ENCODE measurements at regions not wholly inside any gene's neighbourhood (a gene's known extent, or its start where the extent isn't known, plus 50 kb on each side); places are given as distances from the start of the nearest gene placed in this dataset.
"Not testable (repeated sequence)": the region's sequence is repeated elsewhere in the genome, so short reads cannot be mapped to it uniquely, and the experiment has no call there.

DNA sequence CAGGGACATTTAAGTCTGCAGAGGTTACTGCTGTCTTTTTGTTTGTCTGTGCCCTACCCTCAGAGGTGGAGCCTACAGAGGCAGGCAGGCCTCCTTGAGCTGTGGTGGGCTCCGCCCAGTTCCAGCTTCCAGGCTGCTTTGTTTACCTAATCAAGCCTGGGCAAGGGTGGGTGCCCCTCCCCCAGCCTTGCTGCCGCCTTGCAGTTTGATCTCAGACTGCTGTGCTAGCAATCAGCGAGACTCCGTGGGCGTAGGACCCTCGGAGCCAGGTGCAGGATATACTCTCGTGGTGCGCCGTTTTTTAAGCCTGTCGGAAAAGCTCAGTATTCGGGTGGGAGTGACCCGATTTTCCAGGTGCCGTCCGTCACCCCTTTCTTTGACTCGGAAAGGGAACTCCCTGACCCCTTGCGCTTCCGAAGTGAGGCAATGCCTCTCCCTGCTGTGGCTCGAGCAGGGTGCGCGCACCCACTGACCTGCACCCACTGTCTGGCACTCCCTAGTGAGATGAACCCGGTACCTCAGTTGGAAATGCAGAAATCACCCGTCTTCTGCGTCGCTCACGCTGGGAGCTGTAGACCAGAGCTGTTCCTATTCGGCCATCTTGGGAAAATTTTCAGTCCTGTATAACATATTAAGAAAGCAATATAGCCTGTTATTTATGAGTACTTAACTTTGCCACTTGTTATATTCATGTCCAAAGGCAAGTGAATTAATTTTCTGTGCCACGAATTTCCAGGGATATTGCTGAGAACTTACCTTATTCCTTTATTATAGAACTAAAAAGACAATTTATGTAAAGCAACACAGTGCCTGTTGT, 485.1 kb upstream of the GRIN3A start:
- H3K27ac Mint-ChIP-seq; H3K4me1 Mint-ChIP-seq; ATAC-seq (ENCODE audit: low read depth); H3K9me3 Mint-ChIP-seq; H3K27me3 Mint-ChIP-seq; H3K4me3 Mint-ChIP-seq; H3K36me3 Mint-ChIP-seq; DNase-seq; POLR2A ChIA-PET: not testable (repeated sequence)

DNA sequence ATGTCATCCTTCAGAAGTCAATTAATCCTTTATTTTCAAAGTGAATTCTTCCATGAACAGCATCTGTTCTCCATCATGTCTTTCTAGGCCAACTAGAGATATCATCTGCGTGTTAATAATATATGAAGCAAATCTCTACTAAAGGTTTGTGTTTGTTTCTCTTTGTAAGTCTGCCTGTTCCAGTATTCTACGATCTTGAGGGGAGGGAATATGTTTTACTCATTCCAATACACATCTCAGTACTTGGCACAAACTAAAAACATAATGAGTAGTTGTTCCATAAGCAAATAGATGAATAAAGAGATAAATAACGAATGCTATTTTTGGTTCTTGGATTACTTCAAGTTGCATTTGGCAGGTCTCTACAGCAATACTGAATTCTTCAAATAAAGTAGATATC, 470.7 kb upstream of the GRIN3A start:
- no peak overlapping the region for H3K4me3 Mint-ChIP-seq
- POLR2A ChIA-PET = no interaction called here
- no peak overlapping the region for H3K27ac Mint-ChIP-seq
- H3K4me1 Mint-ChIP-seq = no peaks in the 10 kb centered on the region
- DNase-seq = no peak
- H3K36me3 Mint-ChIP-seq = no peaks in the 10 kb centered on the region
- no peaks in the 10 kb centered on the region for H3K27me3 Mint-ChIP-seq
- no peak for ATAC-seq (ENCODE audit: low read depth)
- H3K9me3 Mint-ChIP-seq = no peaks in the 10 kb centered on the region

DNA sequence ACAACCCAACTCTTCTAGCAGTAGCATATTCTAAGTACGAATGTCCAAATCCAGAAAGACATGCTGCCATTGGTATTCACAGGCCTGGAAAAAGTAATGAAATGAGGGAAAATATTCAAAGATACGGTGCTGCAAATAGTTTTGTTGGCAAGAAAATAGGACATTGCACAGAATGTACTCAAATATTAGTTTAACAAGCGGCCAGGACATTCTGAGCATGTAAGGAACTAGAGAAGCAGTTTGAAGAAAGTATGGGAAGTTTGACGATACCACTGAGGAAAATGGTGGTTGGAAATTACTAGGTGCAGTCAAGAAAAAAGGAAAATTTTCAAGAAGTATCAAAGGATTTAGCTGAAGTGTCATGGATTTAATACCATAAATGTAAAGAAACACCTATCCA, 468.0 kb upstream of the GRIN3A start:
- Mint-ChIP-seq H3K27ac (no peak overlapping the region), H3K4me3 (no peak overlapping the region), H3K4me1 (no peaks in the 10 kb centered on the region), H3K36me3 (no peaks in the 10 kb centered on the region), H3K27me3 (no peaks in the 10 kb centered on the region), H3K9me3 (no peaks in the 10 kb centered on the region)
- POLR2A ChIA-PET = no interaction called here
- DNase-seq = no peak
- no peak for ATAC-seq (ENCODE audit: low read depth)

DNA sequence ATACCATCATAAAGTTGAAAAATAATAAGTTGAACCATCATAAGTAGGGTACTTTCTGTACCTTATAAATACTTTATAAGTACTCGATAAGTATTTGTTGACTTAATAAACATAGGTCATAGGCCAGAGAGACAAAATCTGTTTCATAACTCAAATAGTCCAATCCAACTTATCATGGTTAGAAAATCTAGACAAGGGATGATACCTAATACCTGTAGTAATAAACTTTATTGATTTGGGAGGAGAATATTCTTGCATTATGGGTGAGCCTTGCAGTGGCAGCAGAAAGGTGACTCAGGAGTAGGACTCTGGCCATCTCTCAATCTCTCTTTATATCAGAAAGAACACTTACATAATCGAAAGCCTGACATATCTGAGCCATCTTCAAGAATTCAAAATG, 466.8 kb upstream of the GRIN3A start:
- H3K9me3 Mint-ChIP-seq = peaks cover 2% of the 10 kb centered on the region
- ATAC-seq (ENCODE audit: low read depth) (no peak), DNase-seq (no peak)
- no peak overlapping the region for H3K4me3 Mint-ChIP-seq
- H3K36me3 Mint-ChIP-seq = no peaks in the 10 kb centered on the region
- H3K27me3 Mint-ChIP-seq = no peaks in the 10 kb centered on the region
- H3K4me1 Mint-ChIP-seq = no peaks in the 10 kb centered on the region
- H3K27ac Mint-ChIP-seq = no peak overlapping the region
- POLR2A ChIA-PET = no interaction called here

DNA sequence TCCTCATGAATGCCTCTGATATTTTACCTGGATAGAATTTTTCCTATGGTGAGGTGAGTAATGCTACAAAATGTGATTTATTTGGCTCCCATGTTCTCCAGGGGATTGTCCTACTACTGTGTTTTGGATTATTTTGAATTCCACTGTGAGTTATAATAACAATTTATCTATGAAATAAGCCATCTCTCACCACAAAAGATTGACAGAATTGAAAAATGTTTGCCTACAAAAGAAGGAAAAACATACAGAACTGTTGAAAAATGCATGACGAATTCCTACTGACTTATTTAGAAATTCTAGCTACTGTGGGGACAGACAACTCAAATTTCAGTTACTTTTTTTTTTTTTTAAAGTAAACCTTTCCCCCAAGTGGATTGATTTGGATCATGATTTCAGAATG, 463.7 kb upstream of the GRIN3A start:
- ATAC-seq (ENCODE audit: low read depth) (no peak), DNase-seq (no peak)
- Mint-ChIP-seq H3K36me3 (no peaks in the 10 kb centered on the region), H3K9me3 (peaks cover 2% of the 10 kb centered on the region), H3K4me1 (no peaks in the 10 kb centered on the region), H3K27ac (no peak overlapping the region), H3K4me3 (no peak overlapping the region), H3K27me3 (no peaks in the 10 kb centered on the region)
- POLR2A ChIA-PET = no interaction called here

DNA sequence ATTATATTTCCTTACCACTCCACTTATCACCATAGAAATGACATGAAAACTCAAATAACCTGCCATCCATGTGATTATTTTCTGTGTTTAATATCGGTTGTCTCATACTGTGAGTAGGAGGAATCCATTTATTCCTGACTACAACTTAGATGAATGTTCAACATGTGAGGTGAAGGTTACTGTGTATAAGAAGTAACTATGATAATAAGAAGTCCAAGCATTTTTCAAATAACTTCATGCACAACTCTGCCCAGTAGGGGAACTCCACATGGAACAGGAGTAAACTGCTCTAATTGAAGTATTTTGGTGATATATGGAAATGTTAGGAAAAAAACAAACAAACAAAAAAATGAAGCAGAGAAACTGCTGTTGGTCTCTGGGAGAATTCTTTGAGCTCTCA, 447.5 kb upstream of the GRIN3A start:
- H3K9me3 Mint-ChIP-seq = peaks cover 3% of the 10 kb centered on the region
- H3K4me1 Mint-ChIP-seq = no peaks in the 10 kb centered on the region
- no peaks in the 10 kb centered on the region for H3K36me3 Mint-ChIP-seq
- H3K27me3 Mint-ChIP-seq = no peaks in the 10 kb centered on the region
- POLR2A ChIA-PET = no interaction called here
- no peak overlapping the region for H3K4me3 Mint-ChIP-seq
- ATAC-seq (ENCODE audit: low read depth) = no peak
- H3K27ac Mint-ChIP-seq = no peak overlapping the region
- DNase-seq = no peak

DNA sequence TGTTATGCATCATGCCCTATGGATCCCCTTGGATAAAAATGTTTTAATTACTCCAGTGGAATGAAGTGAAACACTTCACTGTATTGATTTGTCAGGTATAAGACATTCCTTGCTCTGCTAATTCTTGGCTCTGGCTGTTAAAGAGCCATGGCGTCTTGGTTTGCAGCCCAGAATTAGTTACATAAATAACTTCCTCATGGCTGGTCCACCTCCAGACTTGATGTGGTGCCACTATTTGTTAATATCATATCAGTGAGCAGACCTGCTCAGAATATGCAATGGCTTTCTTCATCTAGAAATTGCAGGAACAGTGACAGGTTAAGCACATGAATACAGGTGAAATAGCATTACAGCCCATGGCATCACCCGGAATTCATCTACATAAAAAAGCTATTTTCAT, 446.9 kb upstream of the GRIN3A start:
- H3K27ac Mint-ChIP-seq = no peak overlapping the region
- peaks cover 3% of the 10 kb centered on the region for H3K9me3 Mint-ChIP-seq
- no peaks in the 10 kb centered on the region for H3K27me3 Mint-ChIP-seq
- no peak for ATAC-seq (ENCODE audit: low read depth)
- DNase-seq = no peak
- H3K36me3 Mint-ChIP-seq = no peaks in the 10 kb centered on the region
- H3K4me3 Mint-ChIP-seq = no peak overlapping the region
- POLR2A ChIA-PET = no interaction called here
- H3K4me1 Mint-ChIP-seq = no peaks in the 10 kb centered on the region

DNA sequence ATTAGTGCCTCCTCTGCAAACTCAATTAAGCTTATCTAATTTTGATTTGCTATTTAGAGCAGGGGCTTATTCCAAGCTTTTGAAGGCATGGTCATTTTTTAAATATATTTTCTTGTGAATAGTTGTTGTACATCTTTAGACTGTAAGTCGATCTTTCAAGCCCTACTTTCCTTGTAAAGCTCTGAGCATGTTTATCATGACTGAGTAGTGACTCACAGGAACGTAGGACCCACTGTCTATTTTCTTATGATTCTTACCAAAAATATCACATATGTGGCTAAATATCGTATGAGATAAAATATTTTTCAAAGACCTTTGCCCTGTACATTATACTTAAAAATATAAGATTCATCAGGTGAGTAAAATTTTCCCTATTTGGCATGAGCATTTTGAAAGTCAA, 440.4 kb upstream of the GRIN3A start:
- Mint-ChIP-seq H3K4me3 (no peak overlapping the region), H3K27me3 (no peaks in the 10 kb centered on the region), H3K27ac (no peak overlapping the region), H3K36me3 (no peaks in the 10 kb centered on the region), H3K4me1 (no peaks in the 10 kb centered on the region), H3K9me3 (peaks cover 3% of the 10 kb centered on the region)
- ATAC-seq (ENCODE audit: low read depth) (no peak), DNase-seq (no peak)
- POLR2A ChIA-PET = no interaction called here

DNA sequence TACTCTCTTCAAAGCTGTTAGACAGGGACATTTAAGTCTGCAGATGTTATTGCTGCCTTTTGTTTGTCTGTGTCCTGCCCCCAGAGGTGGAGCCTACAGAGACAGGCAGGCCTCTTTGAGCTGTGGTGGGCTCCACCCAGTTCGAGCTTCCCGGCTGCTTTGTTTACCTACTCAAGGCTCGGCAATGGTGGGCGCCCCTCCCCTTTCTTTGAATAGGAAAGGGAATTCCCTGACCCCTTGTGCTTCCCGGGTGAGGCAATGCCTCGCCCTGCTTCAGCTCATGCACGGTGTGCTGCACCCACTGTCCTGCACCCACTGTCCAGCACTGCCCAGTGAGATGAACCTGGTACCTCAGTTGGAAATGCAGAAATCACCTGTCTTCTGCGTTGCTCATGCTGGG, 435.8 kb upstream of the GRIN3A start:
- H3K36me3 Mint-ChIP-seq; H3K9me3 Mint-ChIP-seq; H3K4me3 Mint-ChIP-seq; DNase-seq; H3K27me3 Mint-ChIP-seq; H3K27ac Mint-ChIP-seq; POLR2A ChIA-PET; ATAC-seq (ENCODE audit: low read depth); H3K4me1 Mint-ChIP-seq: not testable (repeated sequence)

DNA sequence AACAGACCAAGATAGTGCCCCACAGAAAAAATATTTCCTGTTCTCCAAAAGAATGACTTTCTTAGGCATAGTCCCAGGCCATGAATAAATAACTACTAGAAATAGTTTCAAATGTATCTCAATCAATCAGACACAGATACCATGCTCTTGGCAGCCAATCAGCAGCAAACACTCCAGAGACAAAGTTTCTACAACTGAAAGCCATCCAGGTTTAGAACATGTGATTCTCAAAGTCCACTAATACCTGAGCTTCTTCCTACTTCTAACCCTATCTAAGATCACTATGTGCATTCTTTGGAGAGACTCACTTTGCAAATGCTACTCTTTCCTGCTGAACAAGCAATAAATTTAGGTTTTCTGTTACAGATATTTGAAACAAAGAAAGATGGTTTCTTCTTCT, 425.8 kb upstream of the GRIN3A start:
- ATAC-seq (ENCODE audit: low read depth) (no peak), DNase-seq (no peak)
- peaks cover 3% of the 10 kb centered on the region for H3K9me3 Mint-ChIP-seq
- H3K27me3 Mint-ChIP-seq = no peaks in the 10 kb centered on the region
- H3K36me3 Mint-ChIP-seq = no peaks in the 10 kb centered on the region
- no peak overlapping the region for H3K27ac Mint-ChIP-seq
- POLR2A ChIA-PET = no interaction called here
- H3K4me1 Mint-ChIP-seq = no peaks in the 10 kb centered on the region
- no peak overlapping the region for H3K4me3 Mint-ChIP-seq

DNA sequence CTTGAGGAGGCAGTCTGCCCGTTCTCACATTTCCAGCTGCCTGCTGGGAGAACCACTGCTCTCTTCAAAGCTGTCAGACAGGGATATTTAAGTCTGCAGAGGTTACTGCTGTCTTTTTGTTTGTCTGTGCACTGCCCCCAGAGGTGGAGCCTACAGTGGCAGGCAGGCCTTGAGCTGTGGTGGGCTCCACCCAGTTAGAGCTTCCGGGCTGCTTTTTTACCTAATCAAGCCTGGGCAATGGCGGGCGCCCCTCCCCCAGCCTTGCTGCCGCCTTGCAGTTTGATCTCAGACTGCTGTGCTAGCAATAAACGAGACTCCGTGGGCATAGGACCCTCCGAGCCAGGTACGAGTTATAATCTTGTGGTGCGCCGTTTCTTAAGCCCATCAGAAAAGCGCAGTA, 414.6 kb upstream of the GRIN3A start:
- H3K36me3 Mint-ChIP-seq; H3K4me1 Mint-ChIP-seq; H3K27me3 Mint-ChIP-seq; H3K4me3 Mint-ChIP-seq; POLR2A ChIA-PET; DNase-seq; ATAC-seq (ENCODE audit: low read depth); H3K27ac Mint-ChIP-seq: not testable (repeated sequence)
- H3K9me3 Mint-ChIP-seq = peaks cover 10% of the 10 kb centered on the region

DNA sequence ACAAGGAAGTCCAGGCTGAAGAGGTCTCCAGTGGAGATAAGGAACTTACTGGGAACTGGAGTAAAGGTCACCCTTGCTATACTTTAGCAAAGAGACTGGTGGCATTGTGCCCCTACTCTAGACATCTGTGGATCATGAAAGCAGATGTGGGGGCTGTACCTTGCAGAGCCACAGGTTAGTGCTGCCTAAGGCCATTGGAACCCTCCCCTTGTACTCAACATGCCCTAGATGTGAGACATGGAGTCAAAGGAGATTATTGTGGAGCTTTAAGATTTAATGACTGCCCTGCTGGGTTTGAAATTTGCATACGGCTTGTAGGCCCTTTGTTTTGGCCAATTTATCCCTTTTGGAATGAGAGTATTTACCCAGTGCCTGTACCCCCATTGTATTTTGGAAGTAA, 397.3 kb upstream of the GRIN3A start:
- Mint-ChIP-seq H3K27me3 (no peaks in the 10 kb centered on the region), H3K9me3 (peaks cover 3% of the 10 kb centered on the region), H3K27ac (no peak overlapping the region), H3K4me3 (no peak overlapping the region), H3K36me3 (no peaks in the 10 kb centered on the region), H3K4me1 (no peaks in the 10 kb centered on the region)
- DNase-seq (no peak), ATAC-seq (ENCODE audit: low read depth) (no peak)
- POLR2A ChIA-PET = no interaction called here

DNA sequence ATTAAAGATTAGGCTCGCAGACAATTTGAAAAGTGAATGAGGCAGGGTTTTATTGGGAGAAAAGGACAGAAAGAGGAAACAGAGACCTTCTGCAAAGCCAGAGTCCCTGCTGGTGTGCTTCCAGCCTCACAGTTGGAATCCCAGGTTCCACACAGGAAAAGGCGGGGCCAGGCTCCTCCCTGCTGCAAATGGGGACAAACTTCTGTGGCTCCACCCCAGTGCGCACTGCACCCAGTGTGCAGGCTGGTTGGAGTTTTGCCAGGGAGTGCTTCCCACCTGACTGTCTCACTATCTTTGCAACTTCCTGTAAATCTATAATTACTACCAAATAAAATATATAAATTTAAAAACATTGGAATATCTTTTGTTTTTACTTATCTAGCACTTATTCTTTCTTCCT, 386.0 kb upstream of the GRIN3A start:
- no peak overlapping the region for H3K27ac Mint-ChIP-seq
- H3K4me1 Mint-ChIP-seq = no peaks in the 10 kb centered on the region
- no peaks in the 10 kb centered on the region for H3K27me3 Mint-ChIP-seq
- DNase-seq (no peak), ATAC-seq (ENCODE audit: low read depth) (no peak)
- no peaks in the 10 kb centered on the region for H3K36me3 Mint-ChIP-seq
- POLR2A ChIA-PET = no interaction called here
- H3K9me3 Mint-ChIP-seq = peaks cover 3% of the 10 kb centered on the region
- no peak overlapping the region for H3K4me3 Mint-ChIP-seq

DNA sequence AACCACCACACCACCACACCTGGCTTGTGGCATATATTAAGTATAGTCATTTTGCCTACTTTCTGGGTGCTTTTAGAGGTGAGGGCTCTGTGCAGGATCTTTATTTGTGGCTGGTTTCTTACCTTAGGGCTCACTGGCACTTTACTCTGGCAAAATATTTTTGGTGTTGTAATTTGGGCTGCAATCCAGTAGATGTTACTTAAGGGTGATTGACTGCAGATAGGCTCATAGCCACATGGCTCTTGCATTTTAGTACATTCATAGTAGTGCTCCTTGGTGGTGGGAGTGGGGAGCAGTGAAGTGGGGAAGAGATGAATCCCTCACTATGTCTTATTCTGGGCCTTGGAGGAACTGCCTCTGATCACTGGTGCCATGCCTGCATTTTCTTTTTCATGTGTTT, 376.1 kb upstream of the GRIN3A start:
- Mint-ChIP-seq H3K27ac (no peak overlapping the region), H3K9me3 (peaks cover 1% of the 10 kb centered on the region), H3K36me3 (no peaks in the 10 kb centered on the region), H3K4me1 (no peaks in the 10 kb centered on the region), H3K4me3 (no peak overlapping the region), H3K27me3 (no peaks in the 10 kb centered on the region)
- POLR2A ChIA-PET = no interaction called here
- ATAC-seq (ENCODE audit: low read depth) = no peak
- no peak for DNase-seq

DNA sequence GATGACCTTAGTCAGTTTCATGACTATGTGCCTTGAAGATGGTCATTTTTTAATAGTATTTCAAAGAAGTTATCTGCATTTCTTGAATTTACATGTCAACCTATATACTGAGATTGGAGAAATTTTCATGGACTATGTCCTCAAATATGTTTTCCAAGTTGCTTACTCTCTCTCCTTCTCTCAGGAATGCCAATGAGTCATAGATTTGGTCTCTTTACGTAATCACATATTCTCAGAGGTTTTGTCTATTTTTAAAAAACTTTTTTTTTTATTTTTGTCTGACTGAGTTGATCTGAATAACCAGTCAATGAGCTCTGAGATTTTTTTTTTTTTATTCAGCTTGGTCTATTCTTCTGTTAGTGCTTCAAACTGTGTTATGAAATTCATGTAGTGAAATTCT, 374.7 kb upstream of the GRIN3A start:
- POLR2A ChIA-PET = no interaction called here

More for the DNA sequence above, 374.7 kb upstream of the GRIN3A start:
- no peaks in the 10 kb centered on the region for H3K27me3 Mint-ChIP-seq
- H3K4me3 Mint-ChIP-seq = no peak overlapping the region
- no peak for ATAC-seq (ENCODE audit: low read depth)
- no peaks in the 10 kb centered on the region for H3K36me3 Mint-ChIP-seq
- no peak for DNase-seq
- H3K4me1 Mint-ChIP-seq = no peaks in the 10 kb centered on the region
- peaks cover 1% of the 10 kb centered on the region for H3K9me3 Mint-ChIP-seq
- H3K27ac Mint-ChIP-seq = no peak overlapping the region

Data from activated naive CD8-positive, alpha-beta T cell treated with anti-CD3 and anti-CD28 coated beads, Interleukin-2, amount 10 ng/mL, durations not matched to agents 7 days and 5 days (primary cell).